ENCODE measurements at regions not wholly inside any gene's neighbourhood (a gene's known extent, or its start where the extent isn't known, plus 50 kb on each side); places are given as distances from the start of the nearest gene placed in this dataset.

- TF ChIP-seq CTCF (IDR thresholded peaks at IDR 0.05) (no peak), POLR2A (IDR thresholded peaks at IDR 0.05) (no peak)
Measured at GRCh38 chr22:26974034-26974433, 316.6 kb downstream of the MIAT start.

All from adrenal gland (tissue), 5 donors.